Ectodermal cell (in vitro differentiated cells): ENCODE measurements at regions not wholly inside any gene's neighbourhood (a gene's known extent, or its start where the extent isn't known, plus 50 kb on each side); places are given as distances from the start of the nearest gene placed in this dataset.
"Not testable (repeated sequence)": the region's sequence is repeated elsewhere in the genome, so short reads cannot be mapped to it uniquely, and the experiment has no call there.

Experiments
- H3K27ac ChIP-seq: 2 replicates; pipeline ENCODE4 v1.7.0; 2013; ENCODE audit warnings: mild to moderate bottlenecking, low read depth, low read length; ENCODE audit not compliant: insufficient read depth, poor library complexity, severe bottlenecking
- H3K27me3 ChIP-seq: 2 replicates; pipeline ENCODE4 v1.7.0; 2013; ENCODE audit warnings: mild to moderate bottlenecking, low read length; ENCODE audit not compliant: insufficient read depth, control insufficient read depth, poor library complexity, severe bottlenecking
- H3K36me3 ChIP-seq: one replicate; pipeline ENCODE4 v1.7.0; 2013; ENCODE audit warnings: low read length; ENCODE audit not compliant: control insufficient read depth, insufficient read depth
- H3K4me1 ChIP-seq: one replicate; pipeline ENCODE4 v1.7.0; 2013; ENCODE audit warnings: low read length; ENCODE audit not compliant: control insufficient read depth, insufficient read depth
- H3K4me3 ChIP-seq: 2 replicates; pipeline ENCODE4 v1.7.0; 2013; ENCODE audit warnings: low read depth, low read length, control low read depth; ENCODE audit not compliant: insufficient read depth
- H3K9me3 ChIP-seq: 2 replicates; pipeline ENCODE4 v1.7.0; 2013; ENCODE audit warnings: mild to moderate bottlenecking, low read length, moderate library complexity; ENCODE audit not compliant: control insufficient read depth
- WGBS, 2 experiments: methylation state at CpG; one replicate each; pipeline ENCODE4 v1.1.7; 2013; ENCODE audit warnings: missing lambda C conversion rate in 2 of 2; 5-methylcytosine and 5-hydroxymethylcytosine counted together

GRCh38 chr12:58759745-58760144, 160.6 kb downstream of the LRIG3 start:
- not testable (repeated sequence) for H3K4me3 ChIP-seq, H3K4me1 ChIP-seq, H3K27me3 ChIP-seq, H3K9me3 ChIP-seq, H3K27ac ChIP-seq, H3K36me3 ChIP-seq
- WGBS, 2 experiments, result 0% methylated on average over 1 of the region's 1 CpG

- WGBS, 2 experiments, result 86 to 94% methylated on average over 1 of the region's 1 CpG
- no peak overlapping the region for H3K27ac ChIP-seq
- no peak overlapping the region for H3K4me3 ChIP-seq
- H3K27me3 ChIP-seq, result no peaks in the 10 kb centered on the region
- peaks cover 5% of the 10 kb centered on the region for H3K4me1 ChIP-seq
- H3K36me3 ChIP-seq, result no peaks in the 10 kb centered on the region
- no peaks in the 10 kb centered on the region for H3K9me3 ChIP-seq
These were observed 159.0 kb downstream of the LRIG3 start for GRCh38 chr12:58761308-58761707.

- H3K9me3 ChIP-seq, result no peaks in the 10 kb centered on the region
- peaks cover 5% of the 10 kb centered on the region for H3K4me1 ChIP-seq
- no peak overlapping the region for H3K4me3 ChIP-seq
- H3K36me3 ChIP-seq, result no peaks in the 10 kb centered on the region
- 67 to 95% methylated on average over 2 to 3 of the region's 6 CpGs for WGBS, 2 experiments
- H3K27me3 ChIP-seq, result no peaks in the 10 kb centered on the region
- H3K27ac ChIP-seq, result no peak overlapping the region
These were observed 156.0 kb downstream of the LRIG3 start for GRCh38 chr12:58764100-58764953.

- no peak overlapping the region for H3K27ac ChIP-seq
- no peaks in the 10 kb centered on the region for H3K36me3 ChIP-seq
- H3K4me3 ChIP-seq, result no peak overlapping the region
- 84 to 88% methylated on average over 2 of the region's 2 CpGs for WGBS, 2 experiments
- peaks cover 5% of the 10 kb centered on the region for H3K4me1 ChIP-seq
- no peaks in the 10 kb centered on the region for H3K27me3 ChIP-seq
- no peaks in the 10 kb centered on the region for H3K9me3 ChIP-seq
These were observed 155.2 kb downstream of the LRIG3 start for GRCh38 chr12:58765076-58765475.

GRCh38 chr12:58765653-58766512, 154.4 kb downstream of the LRIG3 start:
- H3K4me3 ChIP-seq, result no peak overlapping the region
- no peak overlapping the region for H3K27ac ChIP-seq
- no peaks in the 10 kb centered on the region for H3K9me3 ChIP-seq
- no peaks in the 10 kb centered on the region for H3K36me3 ChIP-seq
- WGBS, 2 experiments, result 93 to 94% methylated on average over 4 of the region's 4 CpGs
- H3K4me1 ChIP-seq, result peaks cover 5% of the 10 kb centered on the region
- H3K27me3 ChIP-seq, result no peaks in the 10 kb centered on the region

- Histone ChIP-seq H3K27me3 (no peaks in the 10 kb centered on the region), H3K9me3 (no peaks in the 10 kb centered on the region), H3K4me1 (no peaks in the 10 kb centered on the region), H3K36me3 (no peaks in the 10 kb centered on the region), H3K4me3 (no peak overlapping the region), H3K27ac (no peak overlapping the region)
- WGBS, 2 experiments, result 64 to 67% methylated on average over 3 of the region's 3 CpGs
These were observed 153.8 kb downstream of the LRIG3 start for GRCh38 chr12:58766513-58766870.

GRCh38 chr12:58767496-58767895, 152.8 kb downstream of the LRIG3 start:
- H3K4me1 ChIP-seq, result no peaks in the 10 kb centered on the region
- H3K4me3 ChIP-seq, result no peak overlapping the region
- WGBS, 2 experiments, result 91 to 95% methylated on average over 2 of the region's 2 CpGs
- no peaks in the 10 kb centered on the region for H3K9me3 ChIP-seq
- no peaks in the 10 kb centered on the region for H3K36me3 ChIP-seq
- no peaks in the 10 kb centered on the region for H3K27me3 ChIP-seq
- H3K27ac ChIP-seq, result no peak overlapping the region

GRCh38 chr12:58773986-58774385, 146.3 kb downstream of the LRIG3 start:
- Histone ChIP-seq H3K4me1 (no peaks in the 10 kb centered on the region), H3K36me3 (no peaks in the 10 kb centered on the region), H3K9me3 (no peaks in the 10 kb centered on the region), H3K4me3 (no peak overlapping the region), H3K27me3 (no peaks in the 10 kb centered on the region), H3K27ac (no peak overlapping the region)

- no peaks in the 10 kb centered on the region for H3K27me3 ChIP-seq
- WGBS, 2 experiments, result 82 to 88% methylated on average over 1 to 2 of the region's 2 CpGs
- no peaks in the 10 kb centered on the region for H3K9me3 ChIP-seq
- H3K27ac ChIP-seq, result no peak overlapping the region
- H3K4me1 ChIP-seq, result no peaks in the 10 kb centered on the region
- no peaks in the 10 kb centered on the region for H3K36me3 ChIP-seq
- no peak overlapping the region for H3K4me3 ChIP-seq
These were observed 145.6 kb downstream of the LRIG3 start for GRCh38 chr12:58774731-58775130.

- H3K36me3 ChIP-seq, result no peaks in the 10 kb centered on the region
- no peaks in the 10 kb centered on the region for H3K27me3 ChIP-seq
- 57% methylated on average over 1 of the region's 1 CpG; no CpG with 5 or more reads in 1 of the 2 experiments for WGBS, 2 experiments
- H3K9me3 ChIP-seq, result no peaks in the 10 kb centered on the region
- no peak overlapping the region for H3K27ac ChIP-seq
- no peak overlapping the region for H3K4me3 ChIP-seq
- no peaks in the 10 kb centered on the region for H3K4me1 ChIP-seq
These were observed 144.9 kb downstream of the LRIG3 start for GRCh38 chr12:58775396-58775795.
